SK-N-SH treated with all-trans-retinoic acid at 6 μM for 48 hours (cell line): ENCODE measurements at regions not wholly inside any gene's neighbourhood (a gene's known extent, or its start where the extent isn't known, plus 50 kb on each side); places are given as distances from the start of the nearest gene placed in this dataset.

ENCODE experiments used
- ATAC-seq: fragments of 200-7000 bp; cut with Tn5 transposase; 3 replicates; pipeline ENCODE4 v1.9.1; 2020; ENCODE audit warnings: mild to moderate bottlenecking, moderate library complexity
- ARNTL ChIP-seq: fragments of 450-650 bp; formaldehyde crosslinking; IDR thresholded peaks from 2 replicates; pipeline ENCODE4 v1.5.0; 2020; ENCODE audit warnings: low read depth, mild to moderate bottlenecking, moderate library complexity, borderline replicate concordance
- CREB5 ChIP-seq: fragments of 250-450 bp; sonication (Bioruptor Pico); IDR thresholded peaks from 2 replicates; pipeline ENCODE4 v1.5.1; 2020; ENCODE audit warnings: low read depth, mild to moderate bottlenecking, moderate library complexity
- CSDC2 ChIP-seq: fragments of 250-450 bp; sonication (Bioruptor Pico); IDR thresholded peaks from 2 replicates; pipeline ENCODE4 v1.5.0; 2020; ENCODE audit warnings: mild to moderate bottlenecking, moderate library complexity
- ESRRG ChIP-seq: fragments of 250-450 bp; sonication (Bioruptor Pico); IDR thresholded peaks from 2 replicates; pipeline ENCODE4 v1.6.1; 2021; ENCODE audit warnings: mild to moderate bottlenecking
- GLIS3 ChIP-seq: fragments of 250-450 bp; sonication (Bioruptor Pico); IDR thresholded peaks from 2 replicates; pipeline ENCODE4 v1.5.0; 2020; ENCODE audit warnings: mild to moderate bottlenecking, moderate library complexity
- ISL1 ChIP-seq: fragments of 250-450 bp; sonication (Bioruptor Pico); IDR thresholded peaks from 2 replicates; pipeline ENCODE4 v2.1.2; 2022; ENCODE audit warnings: mild to moderate bottlenecking, moderate library complexity
- OSR1 ChIP-seq: fragments of 250-450 bp; sonication (Bioruptor Pico); IDR thresholded peaks from 2 replicates; pipeline ENCODE4 v1.8.0; 2022; ENCODE audit warnings: moderate library complexity, mild to moderate bottlenecking, inconsistent platforms
- SNAI2 ChIP-seq: fragments of 250-450 bp; sonication (Bioruptor Pico); IDR thresholded peaks from 2 replicates; pipeline ENCODE4 v1.5.0; 2020; ENCODE audit warnings: mild to moderate bottlenecking, moderate library complexity
- TCF4 ChIP-seq: fragments of 250-450 bp; sonication (Bioruptor Pico); IDR thresholded peaks from 2 replicates; pipeline ENCODE4 v1.8.0; 2021; ENCODE audit warnings: mild to moderate bottlenecking, moderate library complexity, borderline replicate concordance
- TOX ChIP-seq: fragments of 250-450 bp; sonication (Bioruptor Pico); IDR thresholded peaks from 2 replicates; pipeline ENCODE4 v1.8.0; 2021; ENCODE audit warnings: mild to moderate bottlenecking, moderate library complexity, borderline replicate concordance
- ZC3H10 ChIP-seq: fragments of 250-450 bp; sonication (Bioruptor Pico); IDR thresholded peaks from 2 replicates; pipeline ENCODE4 v1.5.1; 2021; ENCODE audit warnings: mild to moderate bottlenecking, moderate library complexity
- ZFP3 ChIP-seq: fragments of 250-450 bp; sonication (Bioruptor Pico); IDR thresholded peaks from 2 replicates; pipeline ENCODE4 v1.5.0; 2020; ENCODE audit warnings: mild to moderate bottlenecking, moderate library complexity
- ZFP30 ChIP-seq: fragments of 450-650 bp; formaldehyde crosslinking; IDR thresholded peaks from 2 replicates; pipeline ENCODE4 v1.5.0; 2022; ENCODE audit warnings: mild to moderate bottlenecking, moderate library complexity
- ZNF565 ChIP-seq: fragments of 450-650 bp; formaldehyde crosslinking; conservative IDR thresholded peaks from 2 replicates; pipeline ENCODE4 v1.5.0; 2020; ENCODE audit warnings: low read depth, mild to moderate bottlenecking, moderate library complexity
- ZNF70 ChIP-seq: fragments of 450-650 bp; formaldehyde crosslinking; IDR thresholded peaks from 2 replicates; pipeline ENCODE4 v1.5.0; 2020; ENCODE audit warnings: mild to moderate bottlenecking, moderate library complexity
- ZNF8 ChIP-seq: fragments of 450-650 bp; formaldehyde crosslinking; IDR thresholded peaks from 2 replicates; pipeline ENCODE4 v1.5.0; 2020; ENCODE audit warnings: mild to moderate bottlenecking, moderate library complexity
- TF ChIP-seq, protein P1 (sequence below): fragments of 250-450 bp; sonication (Bioruptor Pico); IDR thresholded peaks from 2 replicates; pipeline ENCODE4 v1.8.0; 2021; ENCODE audit warnings: low read depth, mild to moderate bottlenecking, moderate library complexity, borderline replicate concordance
- TF ChIP-seq, protein P2 (sequence below): fragments of 250-450 bp; sonication (Bioruptor Pico); IDR thresholded peaks from 2 replicates; pipeline ENCODE4 v1.5.0; 2020; ENCODE audit warnings: mild to moderate bottlenecking, moderate library complexity
- TF ChIP-seq, protein P3 (sequence below): fragments of 250-450 bp; sonication (Bioruptor Pico); IDR thresholded peaks from 2 replicates; pipeline ENCODE4 v1.5.1; 2021; ENCODE audit warnings: mild to moderate bottlenecking, moderate library complexity

- ATAC-seq = no peak
- no peak for TF ChIP-seq ZFP30 (CRISPR knock-in tag)
Measured at GRCh38 chr2:217189131-217189530, 329.3 kb upstream of the TNP1 start.

DNA sequence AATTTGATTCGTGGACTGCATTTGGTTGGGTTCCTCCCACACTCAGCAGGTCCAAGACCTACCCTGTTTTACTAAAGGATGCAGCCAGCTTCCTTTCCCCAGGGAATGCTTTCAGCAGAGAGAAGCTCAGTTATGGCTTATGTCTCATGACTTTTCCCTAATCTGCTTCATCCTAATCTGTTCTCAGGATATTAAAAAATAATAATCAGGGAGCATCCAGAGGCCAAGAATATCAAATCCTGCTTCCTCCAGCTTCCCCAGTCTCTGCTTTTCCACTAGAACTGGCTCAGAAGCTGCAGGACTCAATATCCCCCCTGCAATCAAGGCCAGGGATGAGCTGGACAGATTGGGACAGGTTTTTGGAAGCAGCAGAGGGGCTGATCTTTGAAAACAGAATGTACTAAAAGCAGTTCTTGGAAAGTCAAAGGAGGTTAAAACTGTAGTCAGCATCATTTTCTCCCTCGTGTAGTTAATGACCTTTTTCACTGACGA, 326.9 kb upstream of the TNP1 start:
- no peak for ATAC-seq
- TF ChIP-seq SNAI2 (CRISPR knock-in tag) = no peak
- TF ChIP-seq ESRRG (CRISPR knock-in tag) = no peak
- TF ChIP-seq CSDC2 (CRISPR knock-in tag) = no peak
- no peak for TF ChIP-seq ZFP3
- TF ChIP-seq, protein P1, sequence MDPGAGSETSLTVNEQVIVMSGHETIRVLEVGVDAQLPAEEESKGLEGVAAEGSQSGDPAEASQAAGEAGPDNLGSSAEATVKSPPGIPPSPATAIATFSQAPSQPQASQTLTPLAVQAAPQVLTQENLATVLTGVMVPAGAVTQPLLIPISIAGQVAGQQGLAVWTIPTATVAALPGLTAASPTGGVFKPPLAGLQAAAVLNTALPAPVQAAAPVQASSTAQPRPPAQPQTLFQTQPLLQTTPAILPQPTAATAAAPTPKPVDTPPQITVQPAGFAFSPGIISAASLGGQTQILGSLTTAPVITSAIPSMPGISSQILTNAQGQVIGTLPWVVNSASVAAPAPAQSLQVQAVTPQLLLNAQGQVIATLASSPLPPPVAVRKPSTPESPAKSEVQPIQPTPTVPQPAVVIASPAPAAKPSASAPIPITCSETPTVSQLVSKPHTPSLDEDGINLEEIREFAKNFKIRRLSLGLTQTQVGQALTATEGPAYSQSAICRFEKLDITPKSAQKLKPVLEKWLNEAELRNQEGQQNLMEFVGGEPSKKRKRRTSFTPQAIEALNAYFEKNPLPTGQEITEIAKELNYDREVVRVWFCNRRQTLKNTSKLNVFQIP = no peak
- TF ChIP-seq GLIS3 (CRISPR knock-in tag) = no peak
- no peak for TF ChIP-seq CREB5 (CRISPR knock-in tag)
- TF ChIP-seq ZNF8 (CRISPR knock-in tag) = no peak
- TF ChIP-seq TOX (CRISPR knock-in tag) = no peak
- TF ChIP-seq, all 23 proteins: peak for 0

DNA sequence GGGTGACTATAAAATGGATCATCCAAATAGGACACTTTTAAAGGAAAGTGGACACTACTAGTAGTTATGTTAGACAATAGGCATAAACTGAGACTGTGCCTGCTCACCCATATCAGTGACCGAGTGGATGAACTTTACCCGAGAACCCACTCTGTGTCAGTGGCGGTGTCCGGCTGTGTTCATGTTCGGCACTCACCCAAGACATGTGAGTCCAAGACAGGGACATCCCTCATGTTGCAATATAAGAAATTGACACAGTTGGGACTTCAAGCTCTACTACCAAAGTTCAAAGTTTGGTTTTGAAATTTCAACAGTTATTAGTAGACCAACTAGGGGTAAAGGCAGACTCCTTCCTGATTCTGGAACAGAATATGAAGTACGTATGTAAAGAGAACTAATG, 326.3 kb upstream of the TNP1 start:
- no peak for ATAC-seq
- TF ChIP-seq ESRRG (CRISPR knock-in tag) (no peak), OSR1 (CRISPR knock-in tag) (no peak), GLIS3 (CRISPR knock-in tag) (no peak), CREB5 (CRISPR knock-in tag) (no peak), ZFP30 (CRISPR knock-in tag) (no peak), TOX (CRISPR knock-in tag) (no peak), ZNF565 (CRISPR knock-in tag) (no peak), TCF4 (CRISPR knock-in tag) (no peak), ZNF70 (CRISPR knock-in tag) (no peak)
- TF ChIP-seq, protein P1 = no peak

GRCh38 chr2:217185265-217185995, 325.6 kb upstream of the TNP1 start:
- ATAC-seq = no peak
- TF ChIP-seq, protein P2, sequence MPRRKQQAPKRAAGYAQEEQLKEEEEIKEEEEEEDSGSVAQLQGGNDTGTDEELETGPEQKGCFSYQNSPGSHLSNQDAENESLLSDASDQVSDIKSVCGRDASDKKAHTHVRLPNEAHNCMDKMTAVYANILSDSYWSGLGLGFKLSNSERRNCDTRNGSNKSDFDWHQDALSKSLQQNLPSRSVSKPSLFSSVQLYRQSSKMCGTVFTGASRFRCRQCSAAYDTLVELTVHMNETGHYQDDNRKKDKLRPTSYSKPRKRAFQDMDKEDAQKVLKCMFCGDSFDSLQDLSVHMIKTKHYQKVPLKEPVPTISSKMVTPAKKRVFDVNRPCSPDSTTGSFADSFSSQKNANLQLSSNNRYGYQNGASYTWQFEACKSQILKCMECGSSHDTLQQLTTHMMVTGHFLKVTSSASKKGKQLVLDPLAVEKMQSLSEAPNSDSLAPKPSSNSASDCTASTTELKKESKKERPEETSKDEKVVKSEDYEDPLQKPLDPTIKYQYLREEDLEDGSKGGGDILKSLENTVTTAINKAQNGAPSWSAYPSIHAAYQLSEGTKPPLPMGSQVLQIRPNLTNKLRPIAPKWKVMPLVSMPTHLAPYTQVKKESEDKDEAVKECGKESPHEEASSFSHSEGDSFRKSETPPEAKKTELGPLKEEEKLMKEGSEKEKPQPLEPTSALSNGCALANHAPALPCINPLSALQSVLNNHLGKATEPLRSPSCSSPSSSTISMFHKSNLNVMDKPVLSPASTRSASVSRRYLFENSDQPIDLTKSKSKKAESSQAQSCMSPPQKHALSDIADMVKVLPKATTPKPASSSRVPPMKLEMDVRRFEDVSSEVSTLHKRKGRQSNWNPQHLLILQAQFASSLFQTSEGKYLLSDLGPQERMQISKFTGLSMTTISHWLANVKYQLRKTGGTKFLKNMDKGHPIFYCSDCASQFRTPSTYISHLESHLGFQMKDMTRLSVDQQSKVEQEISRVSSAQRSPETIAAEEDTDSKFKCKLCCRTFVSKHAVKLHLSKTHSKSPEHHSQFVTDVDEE (CRISPR knock-in tag) = no peak
- no peak for TF ChIP-seq ISL1
- no peak for TF ChIP-seq CSDC2 (CRISPR knock-in tag)
- no peak for TF ChIP-seq ZFP3
- TF ChIP-seq CREB5 (CRISPR knock-in tag) = no peak
- TF ChIP-seq ARNTL (CRISPR knock-in tag) = no peak
- TF ChIP-seq, protein P3, sequence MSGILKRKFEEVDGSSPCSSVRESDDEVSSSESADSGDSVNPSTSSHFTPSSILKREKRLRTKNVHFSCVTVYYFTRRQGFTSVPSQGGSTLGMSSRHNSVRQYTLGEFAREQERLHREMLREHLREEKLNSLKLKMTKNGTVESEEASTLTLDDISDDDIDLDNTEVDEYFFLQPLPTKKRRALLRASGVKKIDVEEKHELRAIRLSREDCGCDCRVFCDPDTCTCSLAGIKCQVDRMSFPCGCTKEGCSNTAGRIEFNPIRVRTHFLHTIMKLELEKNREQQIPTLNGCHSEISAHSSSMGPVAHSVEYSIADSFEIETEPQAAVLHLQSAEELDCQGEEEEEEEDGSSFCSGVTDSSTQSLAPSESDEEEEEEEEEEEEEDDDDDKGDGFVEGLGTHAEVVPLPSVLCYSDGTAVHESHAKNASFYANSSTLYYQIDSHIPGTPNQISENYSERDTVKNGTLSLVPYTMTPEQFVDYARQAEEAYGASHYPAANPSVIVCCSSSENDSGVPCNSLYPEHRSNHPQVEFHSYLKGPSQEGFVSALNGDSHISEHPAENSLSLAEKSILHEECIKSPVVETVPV = no peak
- TF ChIP-seq ZNF8 (CRISPR knock-in tag) = no peak
- TF ChIP-seq GLIS3 (CRISPR knock-in tag) = no peak
- TF ChIP-seq TOX (CRISPR knock-in tag) = no peak
- no peak for TF ChIP-seq ZNF565 (CRISPR knock-in tag)
- no peak for TF ChIP-seq ZNF70 (CRISPR knock-in tag)
- TF ChIP-seq TCF4 (CRISPR knock-in tag) = no peak
- TF ChIP-seq SNAI2 (CRISPR knock-in tag) = no peak
- no peak for TF ChIP-seq ZFP30 (CRISPR knock-in tag)
- TF ChIP-seq ZC3H10 = no peak
- TF ChIP-seq ESRRG (CRISPR knock-in tag) = no peak
- TF ChIP-seq OSR1 (CRISPR knock-in tag) = no peak
- TF ChIP-seq, protein P1 = no peak
